DMS53 treated with DMSO at 0.1 percent for 48 hours (cell line): ENCODE measurements at regions not wholly inside any gene's neighbourhood (a gene's known extent, or its start where the extent isn't known, plus 50 kb on each side); places are given as distances from the start of the nearest gene placed in this dataset.

ENCODE experiments used
- DNase-seq: peaks from one replicate; lab custom pipeline; 2025; ENCODE audit not compliant: unreplicated experiment; lab: John Stamatoyannopoulos, UW

GRCh38 chr2:38207168-38207567, 131.2 kb upstream of the CYP1B1 start:
- no peak for DNase-seq

GRCh38 chr2:38203446-38203810, 127.5 kb upstream of the CYP1B1 start:
- DNase-seq, result no peak

DNA sequence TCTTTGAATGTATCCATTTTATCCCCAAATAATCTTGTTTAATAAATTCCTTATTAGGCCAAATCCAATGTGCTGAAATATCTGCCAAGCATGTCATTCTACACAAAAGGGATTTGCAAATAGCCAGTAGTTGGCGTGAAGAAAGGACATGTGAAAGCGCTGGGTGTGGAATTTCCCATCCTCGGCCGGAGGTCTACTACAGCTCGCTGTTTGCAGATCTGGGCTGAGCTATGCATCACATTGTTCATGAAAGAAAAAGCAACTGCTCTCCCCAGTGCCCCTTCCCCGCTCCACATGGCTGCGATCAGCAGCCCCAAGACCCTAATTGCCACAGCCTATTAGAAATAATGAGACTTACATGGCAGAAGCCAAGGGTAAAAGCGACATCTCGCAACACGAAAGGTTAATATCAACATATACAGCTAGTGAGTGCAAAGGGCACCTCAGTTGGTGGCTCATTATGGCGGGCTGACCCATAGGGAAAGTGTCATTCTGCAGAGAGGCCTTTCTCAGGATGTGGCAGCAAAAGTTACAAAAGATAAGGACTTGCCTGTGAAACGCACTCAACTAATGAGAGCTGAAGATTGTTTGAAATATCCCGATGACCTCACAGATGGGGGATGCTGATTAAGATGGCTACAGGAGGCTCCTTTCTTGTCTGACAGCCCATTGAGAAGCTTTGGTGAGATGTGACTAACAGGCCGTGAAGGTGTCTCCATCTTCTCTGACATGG, 126.9 kb upstream of the CYP1B1 start:
- DNase-seq, result no peak

GRCh38 chr2:38201784-38202183, 125.8 kb upstream of the CYP1B1 start:
- DNase-seq, result no peak

- DNase-seq, result no peak
Observed at GRCh38 chr2:38200598-38200997, 124.6 kb upstream of the CYP1B1 start.

- no peak for DNase-seq
Observed at GRCh38 chr2:38199127-38199526, 123.2 kb upstream of the CYP1B1 start.

GRCh38 chr2:38194751-38195150, 118.8 kb upstream of the CYP1B1 start:
- DNase-seq, result no peak

GRCh38 chr2:38192976-38193375, 117.0 kb upstream of the CYP1B1 start:
- DNase-seq, result no peak

- DNase-seq, result no peak
Observed at GRCh38 chr2:38192046-38192445, 116.1 kb upstream of the CYP1B1 start.

GRCh38 chr2:38191516-38191915, 115.6 kb upstream of the CYP1B1 start:
- no peak for DNase-seq

DNA sequence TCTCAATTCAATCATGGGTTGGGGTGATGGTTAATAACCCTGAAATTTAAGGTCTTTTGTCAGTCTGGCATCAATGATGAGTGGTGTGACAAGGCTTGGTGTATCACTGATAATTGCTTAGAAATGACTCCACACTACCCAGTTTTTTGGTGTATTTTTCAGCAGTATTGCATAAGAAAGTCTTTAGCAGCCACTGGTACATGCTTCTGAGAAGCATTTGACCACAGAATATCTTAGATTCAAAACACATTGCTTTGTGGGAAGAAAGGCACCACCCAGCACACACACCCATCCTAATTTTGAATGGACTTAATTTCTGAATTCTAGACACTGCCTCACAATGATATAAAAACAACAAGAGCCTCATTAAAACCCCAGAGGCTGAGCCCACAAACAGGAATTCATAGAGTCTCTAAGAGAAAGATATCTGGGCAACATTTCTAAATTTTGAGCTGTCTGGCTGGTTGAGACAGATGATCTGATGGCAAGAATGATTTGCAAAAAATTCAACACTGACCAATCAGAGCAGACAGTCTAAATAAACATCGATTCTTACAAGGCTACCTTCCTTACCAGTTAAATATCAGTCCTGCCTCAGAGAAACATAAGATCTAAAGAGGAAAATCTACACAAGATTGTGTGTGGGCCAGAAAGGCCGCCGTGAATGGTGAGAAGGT, 114.7 kb upstream of the CYP1B1 start:
- no peak for DNase-seq

GRCh38 chr2:38187541-38188011, 111.6 kb upstream of the CYP1B1 start:
- DNase-seq, result no peak

DNA sequence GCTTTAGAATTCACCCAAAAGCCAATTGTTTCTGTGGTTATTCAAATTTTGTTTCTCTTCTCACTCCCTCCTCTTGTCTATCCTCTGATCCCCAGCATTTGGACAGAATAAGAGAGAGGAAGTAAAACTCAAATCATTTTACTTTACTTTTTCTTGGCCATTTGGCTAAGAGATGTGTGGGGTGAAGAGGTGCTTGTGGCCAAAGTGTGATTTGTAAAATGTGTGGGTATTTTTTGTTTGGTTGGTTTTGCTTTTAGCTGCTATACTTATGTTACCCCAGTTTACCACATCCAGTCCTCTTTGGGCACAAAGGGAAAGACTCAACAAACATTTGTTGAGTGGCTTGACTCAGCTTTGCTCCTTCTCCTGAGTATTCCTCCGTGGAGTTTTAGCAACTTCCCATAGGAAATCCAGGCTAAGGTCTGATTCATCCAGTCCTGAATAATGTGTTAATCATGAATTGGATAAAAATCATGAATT, 109.1 kb upstream of the CYP1B1 start:
- DNase-seq, result no peak

DNA sequence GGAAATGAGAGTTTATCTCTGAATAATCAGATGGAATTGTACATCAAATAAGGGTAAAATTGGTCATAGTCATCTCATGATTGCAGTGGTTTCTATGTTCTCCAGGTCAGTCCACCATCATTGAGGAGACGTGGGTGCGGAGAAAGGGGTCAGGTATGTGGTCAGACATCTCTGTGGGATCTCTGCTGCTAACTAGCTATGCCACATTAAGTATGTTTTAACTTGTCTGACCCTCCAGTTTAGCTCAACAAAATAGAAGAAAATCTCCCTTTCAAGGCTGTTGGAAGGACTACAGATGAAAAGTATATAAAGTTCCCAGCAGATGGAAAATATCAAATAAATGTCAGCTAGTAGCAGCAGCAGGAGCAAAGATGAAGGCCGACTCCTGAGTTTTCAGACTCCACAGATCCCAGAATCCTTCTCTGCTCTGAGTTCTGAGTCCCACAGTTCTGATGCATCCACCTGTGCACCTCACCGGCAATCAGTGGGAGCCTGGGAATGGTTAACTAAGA, 106.6 kb upstream of the CYP1B1 start:
- DNase-seq, result no peak

DNA sequence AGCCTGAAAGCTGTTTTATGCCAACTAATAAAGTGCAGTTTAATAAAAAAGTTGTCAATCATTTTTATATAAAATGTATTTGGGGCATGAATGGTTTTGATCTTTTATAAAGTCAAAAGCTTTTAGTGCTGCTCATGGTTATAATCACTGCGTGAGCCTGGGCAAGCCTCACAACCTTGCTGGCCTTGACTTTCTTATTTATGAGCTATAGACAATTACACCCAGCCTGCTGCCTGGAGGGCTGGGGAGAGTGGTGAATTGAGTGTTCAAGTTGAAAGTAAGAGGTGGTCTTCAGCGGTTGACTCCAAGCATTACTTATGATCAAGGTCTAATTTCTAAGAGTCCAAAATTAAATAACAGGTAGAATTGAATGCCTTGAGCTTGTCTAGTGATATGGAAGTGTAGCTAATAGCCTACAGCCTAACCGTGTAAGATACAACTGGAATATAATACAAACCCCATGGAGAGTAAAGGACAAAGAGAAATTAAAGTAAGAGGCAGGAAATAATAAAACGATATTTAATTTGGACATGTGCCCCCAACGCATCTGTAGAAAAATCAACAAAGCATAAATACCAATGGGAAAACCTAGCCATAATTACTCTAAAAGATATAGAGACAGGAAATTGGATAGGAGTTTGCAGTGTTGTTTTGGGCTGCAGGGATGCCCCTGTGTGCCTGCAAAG, 106.0 kb upstream of the CYP1B1 start:
- DNase-seq, result no peak

DNA sequence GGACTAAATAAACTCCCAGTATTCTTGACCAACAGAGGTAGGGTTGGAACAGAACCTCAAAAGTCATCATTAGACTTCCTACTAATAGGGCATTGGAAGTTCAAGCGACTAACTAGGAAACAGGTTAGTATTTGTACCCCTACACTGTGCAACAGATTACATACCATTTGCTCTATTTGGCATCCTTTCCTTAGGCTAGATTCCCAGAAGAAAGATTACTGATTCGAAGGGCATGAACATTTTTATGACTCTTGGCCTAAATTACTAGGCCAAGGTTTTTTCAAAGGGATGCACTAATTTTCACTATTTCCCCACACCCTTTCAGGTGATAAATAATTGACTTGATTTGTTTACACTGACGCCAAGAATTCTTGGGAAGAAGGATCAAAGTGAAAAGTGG, 104.8 kb upstream of the CYP1B1 start:
- no peak for DNase-seq

- no peak for DNase-seq
Observed at GRCh38 chr2:38178556-38179419, 102.8 kb upstream of the CYP1B1 start.

DNA sequence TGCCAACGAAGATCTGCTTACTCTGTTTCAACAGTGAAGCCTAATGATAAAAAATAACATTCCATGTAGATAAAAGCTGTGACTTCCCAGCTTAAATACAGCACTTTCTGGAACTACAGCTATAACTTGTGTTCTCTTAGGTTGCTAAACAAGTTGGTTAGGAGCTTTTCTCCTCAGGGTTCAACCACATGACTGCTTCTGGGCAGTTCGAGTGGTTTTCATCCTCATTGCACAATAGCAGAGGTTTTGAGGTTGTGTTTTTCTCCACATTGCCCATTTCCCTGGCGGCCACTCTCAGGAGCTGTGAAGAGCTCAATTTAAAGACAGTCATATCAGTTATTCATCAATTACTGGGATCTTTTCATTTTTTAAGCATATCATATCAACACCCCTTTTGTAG, 102.2 kb upstream of the CYP1B1 start:
- DNase-seq, result no peak

DNA sequence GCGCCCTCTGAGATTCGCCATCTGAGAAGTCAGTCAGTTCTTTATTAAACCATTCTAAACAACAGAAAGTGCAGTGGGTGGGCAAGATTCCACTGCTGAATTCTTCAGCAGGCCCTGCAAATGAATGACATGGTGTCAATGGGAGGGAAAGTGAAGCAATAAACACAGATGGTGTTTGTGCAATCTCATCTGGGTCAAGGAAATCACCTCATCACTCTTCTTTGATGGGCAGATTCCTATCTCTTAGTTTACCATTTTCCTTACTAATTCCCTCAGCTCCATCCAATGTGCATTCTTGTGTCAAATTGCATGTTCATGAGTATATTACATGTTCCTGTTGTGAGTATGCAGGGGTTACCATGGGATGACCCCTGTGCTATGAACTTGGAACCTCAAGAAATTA, 100.7 kb upstream of the CYP1B1 start:
- no peak for DNase-seq

DNA sequence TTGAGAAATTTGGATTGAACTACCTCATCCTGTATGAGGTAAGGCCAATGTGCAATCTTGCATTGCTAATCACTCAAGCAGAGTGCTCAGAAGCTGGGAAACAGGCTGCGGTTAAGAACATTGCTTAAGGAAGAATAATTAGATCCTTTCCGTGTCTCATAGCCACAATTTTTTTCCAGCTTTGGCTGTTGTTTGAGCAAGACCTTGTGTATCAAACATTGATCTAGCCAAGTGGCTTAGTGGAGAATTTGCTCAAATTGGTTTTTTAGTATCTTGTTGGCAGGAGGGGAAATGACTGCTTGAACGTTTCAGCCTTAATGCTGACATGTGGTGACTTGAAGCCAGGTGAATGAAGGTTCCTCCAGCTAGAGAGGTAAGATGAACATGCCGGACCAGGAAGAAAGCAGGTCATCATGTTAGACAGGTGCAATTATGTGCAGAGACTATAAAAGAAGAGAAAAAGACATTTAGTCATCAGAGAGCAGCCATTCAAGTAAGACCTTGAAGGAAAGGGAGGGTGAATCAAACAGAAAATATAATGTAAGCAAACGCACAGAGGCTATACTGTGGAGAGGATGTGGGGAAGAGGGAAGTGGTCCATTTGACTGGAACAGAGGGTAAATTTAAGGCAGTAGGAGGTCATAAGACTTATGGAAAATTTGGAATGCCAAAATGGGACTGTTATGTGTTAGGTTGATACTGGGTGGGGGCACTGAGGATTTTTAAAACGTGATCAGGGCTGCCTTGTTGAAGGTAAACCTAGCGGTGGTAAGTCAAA, 98.9 kb upstream of the CYP1B1 start:
- DNase-seq, result no peak
